Stimulated activated CD4-positive, alpha-beta T cell treated with anti-CD3 and anti-CD28 coated beads, Interleukin-1b, Interleukin-23, amount 100 ng/mL, for 48 hours (primary cell): ENCODE measurements at regions not wholly inside any gene's neighbourhood (a gene's known extent, or its start where the extent isn't known, plus 50 kb on each side); places are given as distances from the start of the nearest gene placed in this dataset.

ENCODE experiments used
- DNase-seq: peaks from one replicate; pipeline ENCODE4 v3.0.0-alpha.2; 2020

GRCh38 chr6:40937491-40937890 lies 101.5 kb downstream of the UNC5CL start:
- no peak for DNase-seq

DNA sequence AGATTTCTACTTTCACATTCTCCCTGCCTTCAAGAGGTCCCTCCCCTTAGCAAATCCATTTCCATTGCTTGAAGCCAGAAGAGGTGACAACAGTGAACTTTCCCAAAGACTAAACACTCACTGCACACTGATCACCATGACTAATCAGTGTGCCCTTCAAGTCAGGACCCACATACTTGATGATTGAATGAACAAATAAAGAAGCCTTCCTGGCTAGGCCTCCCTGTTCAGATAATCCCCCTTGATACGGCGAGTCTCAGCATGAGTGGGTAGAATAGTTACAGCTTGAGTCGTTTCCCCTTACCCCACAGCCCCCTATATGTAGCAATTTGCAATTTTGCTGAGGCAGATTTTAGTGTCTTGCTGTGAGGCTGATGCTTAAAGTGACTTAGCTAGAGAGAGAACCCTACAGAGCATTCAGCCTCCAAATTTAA lies 102.2 kb downstream of the UNC5CL start:
- no peak for DNase-seq

- DNase-seq, result no peak
Observed at GRCh38 chr6:40933864-40934263, 105.2 kb downstream of the UNC5CL start.

DNA sequence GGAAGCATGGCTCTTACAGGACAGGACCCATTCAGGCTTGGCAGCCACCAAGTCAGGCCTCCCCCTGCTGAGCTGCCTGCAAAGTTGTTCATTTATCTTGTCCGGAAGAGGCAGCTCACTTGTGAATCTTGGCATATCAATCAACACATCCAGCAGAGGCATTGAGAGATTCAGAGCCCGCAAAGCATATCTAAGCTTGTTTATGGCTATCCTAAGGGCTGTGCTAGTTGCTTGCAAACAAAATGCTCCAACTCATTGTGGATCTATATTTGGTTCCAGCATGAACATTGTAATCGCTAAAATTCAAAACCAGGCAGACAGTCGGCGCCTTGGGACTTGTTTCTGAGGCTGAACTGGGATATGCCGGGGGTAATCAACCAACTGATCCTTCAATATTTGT lies 106.1 kb downstream of the UNC5CL start:
- DNase-seq, result no peak

DNA sequence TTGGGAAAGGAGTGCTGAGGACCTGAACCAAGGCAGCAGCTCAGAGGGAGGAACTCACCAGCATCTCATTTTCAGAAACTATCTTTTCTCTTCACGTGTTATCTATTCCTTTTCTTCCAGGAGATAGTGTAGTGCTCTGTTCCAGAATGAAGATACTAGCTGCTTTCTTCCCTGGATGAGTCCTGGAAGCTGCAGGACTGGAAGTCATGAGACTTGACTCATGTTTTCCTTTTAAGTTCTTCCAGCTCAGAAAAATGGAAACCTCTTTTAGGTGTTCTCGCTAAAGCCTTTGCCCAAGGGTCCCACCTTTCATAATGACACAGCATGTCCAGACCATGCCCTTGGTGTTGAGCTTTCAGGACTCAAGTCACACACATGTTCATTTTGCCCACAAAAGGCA lies 106.7 kb downstream of the UNC5CL start:
- DNase-seq, result no peak

GRCh38 chr6:40931931-40932330 lies 107.1 kb downstream of the UNC5CL start:
- no peak for DNase-seq

- DNase-seq, result no peak
Observed at GRCh38 chr6:40930555-40930954, 108.5 kb downstream of the UNC5CL start.

- no peak for DNase-seq
Observed at GRCh38 chr6:40930045-40930444, 109.0 kb downstream of the UNC5CL start.

DNA sequence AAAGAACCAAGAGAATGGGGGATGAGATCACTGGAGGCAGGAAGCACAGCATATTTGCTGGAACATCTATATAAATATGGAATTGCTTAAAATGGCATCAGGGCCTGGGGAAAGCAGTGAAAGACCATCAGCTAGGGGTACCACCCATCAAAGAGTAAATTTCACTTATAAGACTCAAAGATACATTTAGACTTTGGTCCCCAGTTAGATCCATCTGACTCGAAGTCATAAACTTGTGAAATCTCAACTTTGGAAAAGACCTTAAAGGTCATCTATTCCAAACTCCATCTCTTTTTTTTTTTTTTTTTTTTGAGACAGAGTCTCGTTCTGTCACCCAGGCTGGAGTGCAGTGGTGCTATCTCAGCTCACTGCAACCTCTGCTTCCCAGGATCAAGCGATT lies 109.8 kb downstream of the UNC5CL start:
- DNase-seq, result no peak

GRCh38 chr6:40928763-40929162 lies 110.3 kb downstream of the UNC5CL start:
- DNase-seq, result no peak

- no peak for DNase-seq
Observed at GRCh38 chr6:40928307-40928706, 110.7 kb downstream of the UNC5CL start.

DNA sequence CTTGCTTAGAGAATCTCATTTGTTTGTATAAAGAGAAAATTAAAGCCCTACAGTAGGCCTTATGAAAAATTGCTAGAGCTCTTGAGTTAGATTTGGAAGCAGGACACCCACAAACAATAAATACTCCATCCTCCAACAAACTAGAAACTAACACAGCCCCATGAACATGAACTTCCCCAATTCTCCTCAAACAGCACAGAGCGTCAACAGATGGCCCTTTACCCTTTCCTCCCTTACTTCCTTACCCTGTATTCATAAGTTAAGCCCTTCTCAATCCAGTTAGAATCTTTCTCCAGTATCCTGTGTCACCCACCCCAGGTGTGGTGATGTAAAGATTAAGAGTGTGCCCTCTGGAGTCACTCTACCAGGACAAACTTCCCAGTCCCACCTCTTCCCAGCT lies 113.7 kb downstream of the UNC5CL start:
- DNase-seq, result no peak

DNA sequence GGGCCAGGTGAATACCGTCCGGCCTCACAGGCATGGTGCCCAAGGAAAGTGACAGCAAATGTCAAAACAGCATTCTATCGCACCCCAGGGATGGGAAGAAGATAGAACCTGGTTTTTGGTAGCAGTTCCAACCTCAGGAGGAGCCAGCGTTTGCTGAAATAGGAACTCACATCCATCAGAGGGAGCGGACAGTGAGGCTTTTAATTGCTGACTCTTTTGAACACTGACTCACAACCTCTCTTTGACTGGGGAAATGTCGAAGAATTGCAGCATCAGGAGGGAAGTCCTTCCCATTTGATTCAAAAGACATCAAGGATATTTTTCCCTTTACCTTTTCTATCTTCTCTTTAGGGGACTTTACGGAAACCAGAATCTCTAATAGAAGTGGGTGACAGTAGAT lies 114.2 kb downstream of the UNC5CL start:
- DNase-seq, result no peak

- no peak for DNase-seq
Observed at GRCh38 chr6:40923880-40924279, 115.1 kb downstream of the UNC5CL start.

DNA sequence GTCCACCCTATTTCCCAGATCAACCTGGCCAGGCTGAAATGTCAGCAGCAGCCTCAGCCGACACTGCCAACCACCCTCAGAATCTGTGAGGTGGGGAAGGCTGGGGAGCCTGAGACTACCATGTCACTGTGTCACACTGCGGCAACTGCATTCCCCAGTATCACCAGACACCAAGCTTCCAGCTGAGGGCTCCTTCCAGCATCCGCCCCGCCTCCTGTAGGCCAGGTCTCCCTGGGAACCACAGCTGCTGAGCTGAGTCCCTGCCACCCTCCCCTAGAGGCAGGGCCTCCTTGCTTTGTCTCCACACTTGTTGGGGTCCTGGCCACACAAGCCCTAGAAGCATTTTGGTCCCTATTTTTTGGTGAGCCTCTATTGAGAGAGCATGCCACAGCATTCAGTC lies 115.7 kb downstream of the UNC5CL start:
- DNase-seq, result no peak

DNA sequence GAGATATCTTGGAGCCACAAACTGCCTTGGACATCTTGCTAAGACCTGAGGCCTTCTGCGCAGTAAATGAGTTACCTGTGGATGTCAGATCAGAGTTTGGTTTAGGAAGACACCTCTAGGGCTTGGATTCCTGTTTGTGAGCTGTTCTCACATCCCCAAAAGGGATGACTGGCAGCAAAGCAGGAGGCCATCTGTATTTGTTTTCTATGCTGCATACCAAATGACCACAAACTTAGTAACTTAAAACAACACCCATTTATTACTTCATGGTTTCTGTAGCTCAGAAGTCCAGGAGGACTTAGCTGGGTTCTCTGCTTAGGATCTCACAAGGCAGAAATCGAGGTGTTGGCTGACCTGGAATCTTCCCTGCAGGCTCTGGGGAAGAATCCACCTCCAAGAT lies 116.7 kb downstream of the UNC5CL start:
- DNase-seq, result no peak

DNA sequence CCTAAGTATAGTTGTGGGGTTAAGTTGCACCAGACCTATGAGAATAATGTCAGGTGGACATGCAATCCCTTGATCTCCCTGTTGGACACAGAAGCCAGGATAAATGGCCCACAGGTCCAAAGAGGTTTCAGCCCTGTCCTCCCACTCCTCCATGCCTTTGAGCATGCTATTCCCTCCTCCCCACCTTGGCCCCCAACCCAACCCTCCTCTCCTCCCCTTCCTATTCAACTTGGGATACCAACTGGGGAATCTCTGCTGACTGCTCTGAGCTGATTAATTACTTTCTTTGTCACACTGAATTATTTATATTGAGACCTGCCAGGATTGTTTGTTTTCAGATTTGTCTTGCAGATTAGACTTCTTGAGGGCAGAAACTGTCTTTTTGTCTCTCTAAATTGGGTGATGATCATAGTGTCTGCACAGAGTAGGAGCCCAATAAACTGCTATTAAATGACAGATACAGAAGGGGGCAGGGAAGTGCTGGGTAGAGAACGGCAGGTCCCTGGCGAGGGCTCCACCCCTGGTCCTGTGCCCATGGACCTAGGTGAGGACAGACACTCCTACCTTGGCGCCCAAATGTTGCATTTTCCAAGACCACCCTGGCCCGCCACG lies 120.9 kb downstream of the UNC5CL start:
- DNase-seq, result no peak

DNA sequence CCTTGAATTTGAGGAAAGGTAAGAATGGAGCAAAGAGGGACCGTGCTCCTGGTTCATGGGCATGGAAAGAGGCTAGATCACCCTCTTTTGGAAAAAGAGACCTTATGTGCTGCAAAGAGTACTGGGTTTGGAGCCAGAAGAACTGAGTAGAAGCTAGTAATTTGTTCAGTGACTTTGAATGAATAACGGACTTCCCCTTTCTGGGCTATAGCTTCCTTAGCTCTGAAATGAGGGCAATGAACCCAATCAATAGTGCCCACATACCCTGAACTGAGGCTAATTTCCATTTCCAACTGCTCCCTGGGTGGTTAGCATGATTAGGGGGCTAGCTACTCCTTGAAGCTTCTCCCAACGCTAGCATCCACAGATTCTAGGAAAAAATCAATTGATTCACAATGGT lies 121.4 kb downstream of the UNC5CL start:
- DNase-seq, result no peak

- no peak for DNase-seq
Observed at GRCh38 chr6:40916845-40917244, 122.2 kb downstream of the UNC5CL start.

DNA sequence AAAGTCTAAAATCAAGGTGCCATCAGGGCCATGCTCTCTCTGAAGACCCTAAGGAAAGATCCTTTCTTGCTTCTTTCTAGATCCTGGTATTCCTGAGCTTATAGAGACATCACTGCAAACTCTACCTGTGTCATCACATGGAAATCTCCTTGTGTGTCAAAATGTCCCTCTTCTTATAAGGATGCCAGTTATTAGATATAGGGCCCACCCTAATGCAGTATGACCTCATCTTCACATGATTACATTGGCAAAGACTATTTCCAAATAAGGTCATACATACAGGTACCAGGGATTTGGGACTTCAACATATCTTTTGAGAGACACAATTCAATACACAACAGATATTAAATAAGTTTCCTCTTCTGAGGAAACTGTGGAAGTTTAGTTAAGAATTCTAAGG lies 123.9 kb downstream of the UNC5CL start:
- no peak for DNase-seq

GRCh38 chr6:40914005-40914404 lies 125.0 kb downstream of the UNC5CL start:
- DNase-seq, result no peak

DNA sequence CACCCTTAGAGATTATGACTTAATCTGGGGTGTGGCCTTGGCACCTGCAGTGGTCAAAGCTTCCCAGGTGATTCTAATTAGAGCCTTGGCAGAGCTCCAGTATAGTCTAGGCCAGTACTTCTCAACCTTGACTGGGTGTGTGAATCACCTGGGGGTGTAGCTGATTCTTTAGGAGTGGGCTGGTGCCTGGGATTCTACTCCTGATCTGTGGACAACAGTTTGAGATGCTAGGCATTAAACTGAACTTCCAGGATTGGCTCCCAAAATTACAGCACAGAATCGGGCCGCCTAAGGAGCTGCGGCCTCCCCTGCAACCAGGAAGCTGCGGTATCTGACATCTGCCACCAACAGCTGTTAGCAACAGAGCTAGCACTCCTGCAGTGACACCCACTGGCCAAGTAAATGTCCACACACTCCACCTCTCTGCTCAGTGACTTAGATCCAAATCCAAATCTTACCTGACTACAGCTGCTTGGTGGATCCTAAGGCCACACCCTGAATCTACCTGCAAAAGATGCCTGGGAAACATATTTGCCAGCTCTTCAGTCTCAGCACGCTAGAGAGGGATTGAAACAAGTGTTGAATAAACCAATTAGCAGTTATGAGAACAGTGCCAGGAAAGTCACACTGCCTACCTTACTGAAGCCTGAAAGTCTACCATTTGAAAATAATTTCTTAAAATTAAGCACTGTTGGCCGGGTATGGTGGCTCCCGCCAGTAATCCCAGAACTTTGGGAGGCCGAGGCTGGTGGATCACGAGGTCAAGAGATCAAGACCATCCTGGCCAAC lies 126.7 kb downstream of the UNC5CL start:
- peak; percentile 31 for DNase-seq

DNA sequence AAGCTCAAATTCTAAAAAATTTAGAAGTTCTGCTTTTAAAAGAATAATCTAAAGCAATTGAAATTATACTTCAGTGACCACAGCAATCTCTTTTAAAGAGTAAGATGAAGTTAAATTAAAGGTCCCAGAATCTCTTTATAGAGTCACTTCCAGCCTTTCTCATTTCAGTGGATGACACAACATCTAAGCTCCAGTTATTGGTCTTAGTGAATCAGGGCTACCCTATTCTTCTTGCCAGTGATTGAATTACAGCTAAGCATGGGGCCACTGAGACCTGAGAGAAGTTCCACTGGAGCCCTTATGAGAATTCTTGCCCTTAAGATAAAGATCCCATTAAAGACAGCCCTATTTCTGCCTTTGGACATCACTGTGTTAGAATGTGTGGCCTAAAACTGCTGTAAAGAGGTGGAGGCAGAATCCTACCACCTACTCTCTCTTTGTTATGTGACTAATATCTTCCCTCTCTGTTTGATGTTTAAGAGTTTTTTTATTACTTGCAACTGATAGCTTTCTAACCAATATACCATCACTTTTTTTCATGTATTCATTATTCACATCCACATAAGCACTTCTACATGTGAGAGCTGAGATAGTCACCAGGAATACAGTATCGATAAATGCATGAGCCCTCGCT lies 128.6 kb downstream of the UNC5CL start:
- no peak for DNase-seq

DNA sequence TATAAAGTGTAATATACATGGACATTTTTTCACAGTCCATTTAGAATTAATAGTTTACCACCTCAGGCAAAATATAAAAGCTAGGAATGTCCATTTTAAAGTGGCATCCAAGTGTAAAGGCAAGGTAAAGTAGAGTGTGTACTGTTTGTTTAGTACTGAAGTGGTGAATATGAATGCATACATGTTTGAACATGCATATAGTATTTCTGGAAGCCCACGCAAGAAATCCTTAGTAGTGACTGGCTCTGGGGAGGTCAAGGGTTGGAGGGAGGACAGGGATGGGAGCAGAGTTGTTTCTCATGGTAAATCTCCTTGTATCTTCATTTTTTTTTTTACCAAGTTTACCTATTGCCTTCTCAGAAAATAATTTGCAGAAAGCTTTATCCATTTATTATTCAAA lies 129.2 kb downstream of the UNC5CL start:
- no peak for DNase-seq
